ENCODE measurements at regions not wholly inside any gene's neighbourhood (a gene's known extent, or its start where the extent isn't known, plus 50 kb on each side); places are given as distances from the start of the nearest gene placed in this dataset.

GRCh38 chr14:39880965-39881364, 448.7 kb upstream of the FBXO33 start:
- TF ChIP-seq POLR2A (IDR thresholded peaks at IDR 0.05): no peak
- no peak for TF ChIP-seq CTCF (IDR thresholded peaks at IDR 0.05)
- TF ChIP-seq POLR2AphosphoS5 (IDR thresholded peaks at IDR 0.05; ENCODE audit: insufficient read depth in 1 of 2, low read depth in 1 of 2): no peak
